ENCODE measurements at regions not wholly inside any gene's neighbourhood (a gene's known extent, or its start where the extent isn't known, plus 50 kb on each side); places are given as distances from the start of the nearest gene placed in this dataset.
"Not testable (repeated sequence)": the region's sequence is repeated elsewhere in the genome, so short reads cannot be mapped to it uniquely, and the experiment has no call there.

GRCh38 chr10:76618171-76618570, 1019.4 kb downstream of the KCNMA1 start:
- Mint-ChIP-seq H3K4me3 (no peak overlapping the region), H3K36me3 (no peaks in the 10 kb centered on the region), H3K27ac (no peak overlapping the region), H3K27me3 (no peaks in the 10 kb centered on the region), H3K9me3 (peaks cover 12 to 20% (median 16%) of the 10 kb centered on the region in 3 donors), H3K4me1 (no peaks in the 10 kb centered on the region)
- H3K4me1 ChIP-seq (ENCODE audit: control insufficient read depth in 1 of 2, extremely low read depth in 1 of 2, insufficient read depth in 2 of 2, low read length in 2 of 2) = no peaks in the 10 kb centered on the region
- no peaks in the 10 kb centered on the region for H3K9me3 ChIP-seq
- H3K4me3 ChIP-seq (ENCODE audit: control insufficient read depth in 1 of 2, extremely low read depth in 1 of 2, low read length in 1 of 2) = no peak overlapping the region
- no peaks in the 10 kb centered on the region for H3K27me3 ChIP-seq (replicated peaks in 1 of 2; ENCODE audit: control insufficient read depth in 2 of 2, extremely low read depth in 1 of 2, insufficient read depth in 2 of 2, low read length in 1 of 2)
- ATAC-seq (replicated peaks in 1 of 4) (no peak), DNase-seq (no peak)
- POLR2A ChIA-PET = no interaction called here
- CTCF ChIA-PET = no interaction called here
- H3K27ac ChIP-seq (ENCODE audit: low read length) = no peak overlapping the region
- H3K36me3 ChIP-seq (ENCODE audit: control insufficient read depth in 2 of 2, extremely low read depth in 1 of 2, insufficient read depth in 1 of 2, low read length in 1 of 2) = no peaks in the 10 kb centered on the region
- WGBS (ENCODE audit: insufficient coverage) = no CpG with 5 or more reads among the region's 2 CpGs

GRCh38 chr10:76616666-76617065, 1020.9 kb downstream of the KCNMA1 start:
- peaks cover 12 to 24% (median 16%) of the 10 kb centered on the region in 3 donors for H3K9me3 Mint-ChIP-seq
- H3K27me3 ChIP-seq (replicated peaks in 1 of 2; ENCODE audit: control insufficient read depth in 2 of 2, extremely low read depth in 1 of 2, insufficient read depth in 2 of 2, low read length in 1 of 2); H3K27ac Mint-ChIP-seq; CTCF ChIA-PET; H3K36me3 ChIP-seq (ENCODE audit: control insufficient read depth in 2 of 2, extremely low read depth in 1 of 2, insufficient read depth in 1 of 2, low read length in 1 of 2); ATAC-seq (replicated peaks in 1 of 4); H3K27ac ChIP-seq (ENCODE audit: low read length); H3K4me3 ChIP-seq (ENCODE audit: control insufficient read depth in 1 of 2, extremely low read depth in 1 of 2, low read length in 1 of 2); H3K4me3 Mint-ChIP-seq; H3K27me3 Mint-ChIP-seq; DNase-seq; H3K4me1 Mint-ChIP-seq; POLR2A ChIA-PET; H3K4me1 ChIP-seq (ENCODE audit: control insufficient read depth in 1 of 2, extremely low read depth in 1 of 2, insufficient read depth in 2 of 2, low read length in 2 of 2); H3K36me3 Mint-ChIP-seq; H3K9me3 ChIP-seq: not testable (repeated sequence)

GRCh38 chr10:76615049-76615448, 1022.6 kb downstream of the KCNMA1 start:
- no peak for ATAC-seq (replicated peaks in 1 of 4)
- CTCF ChIA-PET = no interaction called here
- WGBS (ENCODE audit: insufficient coverage) = 80% methylated on average over 1 of the region's 1 CpG
- no peaks in the 10 kb centered on the region for H3K4me1 ChIP-seq (ENCODE audit: control insufficient read depth in 1 of 2, extremely low read depth in 1 of 2, insufficient read depth in 2 of 2, low read length in 2 of 2)
- H3K4me1 Mint-ChIP-seq = no peaks in the 10 kb centered on the region
- H3K36me3 ChIP-seq (ENCODE audit: control insufficient read depth in 2 of 2, extremely low read depth in 1 of 2, insufficient read depth in 1 of 2, low read length in 1 of 2) = no peaks in the 10 kb centered on the region
- H3K27ac Mint-ChIP-seq = no peak overlapping the region
- H3K27me3 Mint-ChIP-seq = no peaks in the 10 kb centered on the region
- no peak for DNase-seq
- no peaks in the 10 kb centered on the region for H3K36me3 Mint-ChIP-seq
- H3K4me3 Mint-ChIP-seq = no peak overlapping the region
- POLR2A ChIA-PET = no interaction called here
- H3K4me3 ChIP-seq (ENCODE audit: control insufficient read depth in 1 of 2, extremely low read depth in 1 of 2, low read length in 1 of 2) = no peak overlapping the region
- H3K27ac ChIP-seq (ENCODE audit: low read length) = no peak overlapping the region
- H3K9me3 ChIP-seq = no peaks in the 10 kb centered on the region
- H3K27me3 ChIP-seq (replicated peaks in 1 of 2; ENCODE audit: control insufficient read depth in 2 of 2, extremely low read depth in 1 of 2, insufficient read depth in 2 of 2, low read length in 1 of 2) = no peaks in the 10 kb centered on the region
- peaks cover 5 to 16% (median 9%) of the 10 kb centered on the region in 3 donors for H3K9me3 Mint-ChIP-seq
